ENCODE measurements at regions not wholly inside any gene's neighbourhood (a gene's known extent, or its start where the extent isn't known, plus 50 kb on each side); places are given as distances from the start of the nearest gene placed in this dataset.

GRCh38 chr19:8915997-8916396 is 83.8 kb downstream of the MBD3L1 start:
- H3K36me3 ChIP-seq (ENCODE audit: low read depth, low read length), result no peaks in the 10 kb centered on the region
- DNase-seq, result no peak
- no peak for ATAC-seq
- no peaks in the 10 kb centered on the region for H3K9me3 ChIP-seq (ENCODE audit: low read length)
- ChIA-PET CTCF (no interaction called here), POLR2A (ENCODE audit: unreplicated experiment) (no interaction called here)
- H3K27ac ChIP-seq (ENCODE audit: low read length), result no peak overlapping the region
- H3K4me2 ChIP-seq (ENCODE audit: low read length), result no peak overlapping the region
- H3K9ac ChIP-seq (ENCODE audit: low read length), result no peak overlapping the region
- H2AFZ ChIP-seq (ENCODE audit: low read length), result no peak overlapping the region
- no peak overlapping the region for H3K4me3 ChIP-seq (ENCODE audit: low read length)
- H3K4me1 ChIP-seq (ENCODE audit: insufficient read depth, low read length), result no peaks in the 10 kb centered on the region
- no peaks in the 10 kb centered on the region for H3K9me2 ChIP-seq (replicated peaks; ENCODE audit: low read length)
- BruUV-seq (replicated peaks), result no TSS peak
- intact Hi-C loops (cut with micrococcal nuclease), result no loop called here
- H3K27me3 ChIP-seq (ENCODE audit: low read length), result no peaks in the 10 kb centered on the region
- no peaks in the 10 kb centered on the region for H4K20me1 ChIP-seq (ENCODE audit: low read length)
- H3K79me2 ChIP-seq (ENCODE audit: low read length), result no peaks in the 10 kb centered on the region
- no peaks in the 10 kb centered on the region for H3F3A ChIP-seq (ENCODE audit: low read length, unreplicated experiment)
- TF ChIP-seq EZH2 (IDR thresholded peaks at IDR 0.05; ENCODE audit: low read length, unreplicated experiment) (no peak), EZH2phosphoT487 (IDR thresholded peaks at IDR 0.05; ENCODE audit: borderline replicate concordance, low read length) (no peak), CTCF (conservative IDR thresholded peaks at IDR 0.05; ENCODE audit: low read depth, low read length) (no peak)

- ATAC-seq (no peak), DNase-seq (no peak)
- Histone ChIP-seq H4K20me1 (ENCODE audit: low read length) (no peaks in the 10 kb centered on the region), H3K79me2 (ENCODE audit: low read length) (no peaks in the 10 kb centered on the region), H3K4me2 (ENCODE audit: low read length) (no peak overlapping the region), H3K9me3 (ENCODE audit: low read length) (no peaks in the 10 kb centered on the region), H3K36me3 (ENCODE audit: low read depth, low read length) (no peaks in the 10 kb centered on the region), H3K27ac (ENCODE audit: low read length) (no peak overlapping the region), H3K9ac (ENCODE audit: low read length) (no peak overlapping the region), H3F3A (ENCODE audit: low read length, unreplicated experiment) (no peaks in the 10 kb centered on the region), H3K27me3 (ENCODE audit: low read length) (no peaks in the 10 kb centered on the region), H3K9me2 (replicated peaks; ENCODE audit: low read length) (no peaks in the 10 kb centered on the region), H3K4me1 (ENCODE audit: insufficient read depth, low read length) (no peaks in the 10 kb centered on the region), H2AFZ (ENCODE audit: low read length) (no peak overlapping the region), H3K4me3 (ENCODE audit: low read length) (no peak overlapping the region)
- intact Hi-C loops (cut with micrococcal nuclease), result no loop called here
- no TSS peak for BruUV-seq (replicated peaks)
- ChIA-PET CTCF (no interaction called here), POLR2A (ENCODE audit: unreplicated experiment) (no interaction called here)
- TF ChIP-seq CTCF (conservative IDR thresholded peaks at IDR 0.05; ENCODE audit: low read depth, low read length) (no peak), EZH2 (IDR thresholded peaks at IDR 0.05; ENCODE audit: low read length, unreplicated experiment) (no peak), EZH2phosphoT487 (IDR thresholded peaks at IDR 0.05; ENCODE audit: borderline replicate concordance, low read length) (no peak)
These were observed 87.6 kb downstream of the MUC16 start for GRCh38 chr19:8922591-8922990.

- intact Hi-C loops (cut with micrococcal nuclease), result no loop called here
- Histone ChIP-seq H3F3A (ENCODE audit: low read length, unreplicated experiment) (no peaks in the 10 kb centered on the region), H3K9me3 (ENCODE audit: low read length) (no peaks in the 10 kb centered on the region), H3K27me3 (ENCODE audit: low read length) (no peaks in the 10 kb centered on the region), H3K9me2 (replicated peaks; ENCODE audit: low read length) (no peaks in the 10 kb centered on the region), H3K27ac (ENCODE audit: low read length) (no peak overlapping the region), H3K79me2 (ENCODE audit: low read length) (no peaks in the 10 kb centered on the region), H3K4me2 (ENCODE audit: low read length) (no peak overlapping the region), H3K4me3 (ENCODE audit: low read length) (no peak overlapping the region), H4K20me1 (ENCODE audit: low read length) (no peaks in the 10 kb centered on the region), H3K4me1 (ENCODE audit: insufficient read depth, low read length) (no peaks in the 10 kb centered on the region), H3K36me3 (ENCODE audit: low read depth, low read length) (no peaks in the 10 kb centered on the region), H3K9ac (ENCODE audit: low read length) (no peak overlapping the region), H2AFZ (ENCODE audit: low read length) (no peak overlapping the region)
- DNase-seq (no peak), ATAC-seq (no peak)
- BruUV-seq (replicated peaks), result no TSS peak
- CTCF ChIA-PET, result no interaction called here
- TF ChIP-seq CTCF (conservative IDR thresholded peaks at IDR 0.05; ENCODE audit: low read depth, low read length) (no peak), EZH2phosphoT487 (IDR thresholded peaks at IDR 0.05; ENCODE audit: borderline replicate concordance, low read length) (no peak), EZH2 (IDR thresholded peaks at IDR 0.05; ENCODE audit: low read length, unreplicated experiment) (no peak)
- POLR2A ChIA-PET (ENCODE audit: unreplicated experiment), result no interaction called here
These were observed 85.9 kb downstream of the MUC16 start for GRCh38 chr19:8924283-8924682.
